ENCODE measurements at regions not wholly inside any gene's neighbourhood (a gene's known extent, or its start where the extent isn't known, plus 50 kb on each side); places are given as distances from the start of the nearest gene placed in this dataset.
"Not testable (repeated sequence)": the region's sequence is repeated elsewhere in the genome, so short reads cannot be mapped to it uniquely, and the experiment has no call there.

DNA sequence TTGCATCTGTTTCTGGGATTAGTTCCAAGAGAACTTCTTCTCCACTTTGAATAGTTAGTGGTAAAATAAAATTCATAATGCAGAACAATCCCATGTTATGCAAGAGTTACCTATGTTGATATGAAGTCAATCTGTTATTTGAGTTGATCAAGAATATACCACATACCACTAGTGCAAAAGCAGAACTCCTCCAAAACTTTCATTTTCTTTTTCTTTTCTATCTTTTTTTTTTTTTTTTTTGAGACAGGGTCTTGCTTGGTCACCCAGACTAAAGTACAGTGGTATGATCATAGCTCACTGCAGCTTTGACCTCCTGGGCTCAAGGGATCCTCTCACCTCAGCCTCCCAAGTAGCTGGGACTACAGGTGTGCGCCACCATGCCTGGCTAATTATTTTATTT lies 78.8 kb upstream of the UMPS start:
- DNase-seq = not testable (repeated sequence)

DNA sequence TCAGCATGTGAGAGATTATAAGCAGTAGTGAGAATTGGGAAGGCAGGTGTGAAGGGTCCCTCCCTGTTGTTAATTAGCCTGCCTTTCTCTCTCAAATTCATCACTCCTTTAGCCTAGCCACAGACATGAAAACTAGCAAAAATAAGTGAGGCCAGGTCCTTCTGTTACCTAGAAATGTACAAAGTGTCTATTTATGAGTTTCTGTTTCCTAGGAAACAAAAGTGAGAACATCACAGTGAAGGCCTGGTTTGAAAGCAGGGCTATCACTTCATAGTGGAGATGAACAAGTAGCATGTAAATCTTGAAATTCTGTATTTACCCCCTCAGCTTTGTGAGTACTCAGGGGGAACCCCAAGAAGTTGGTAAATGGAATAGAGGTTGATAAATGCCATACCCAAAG lies 78.2 kb upstream of the UMPS start:
- no peak for DNase-seq

DNA sequence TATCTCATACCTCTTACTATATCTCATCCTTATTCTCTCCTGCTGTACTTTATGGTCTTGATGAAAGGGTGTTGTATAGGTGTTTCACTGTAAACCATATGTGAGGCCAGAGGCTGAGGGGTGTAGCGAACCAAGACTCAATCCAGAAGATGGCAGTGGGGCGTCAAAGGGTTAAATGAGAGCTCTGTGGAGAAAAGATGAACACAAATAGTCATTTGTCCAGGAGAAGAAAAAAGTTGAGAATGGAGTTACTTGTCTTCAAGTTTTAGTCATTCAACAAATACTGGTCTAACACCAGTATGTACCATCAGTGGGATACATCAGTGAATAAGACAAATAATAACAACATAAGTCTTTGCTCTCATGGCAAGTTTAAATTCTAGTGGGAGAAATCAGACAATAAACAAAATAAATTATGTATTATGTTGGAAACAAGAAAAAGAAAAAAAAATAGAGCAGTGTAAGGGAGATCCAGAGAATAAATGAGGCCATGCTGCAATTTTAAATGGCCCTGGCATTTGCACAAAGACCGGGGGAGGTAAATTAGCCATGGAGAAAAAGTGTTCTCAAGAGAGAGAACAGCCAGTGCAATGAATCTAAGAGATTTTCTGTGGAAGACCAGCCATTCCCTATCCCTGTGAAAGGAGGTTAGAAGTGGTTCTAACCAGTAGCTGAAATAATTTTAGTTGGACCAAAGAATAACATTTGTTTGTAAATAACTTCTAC lies 77.0 kb upstream of the UMPS start:
- DNase-seq = no peak

DNA sequence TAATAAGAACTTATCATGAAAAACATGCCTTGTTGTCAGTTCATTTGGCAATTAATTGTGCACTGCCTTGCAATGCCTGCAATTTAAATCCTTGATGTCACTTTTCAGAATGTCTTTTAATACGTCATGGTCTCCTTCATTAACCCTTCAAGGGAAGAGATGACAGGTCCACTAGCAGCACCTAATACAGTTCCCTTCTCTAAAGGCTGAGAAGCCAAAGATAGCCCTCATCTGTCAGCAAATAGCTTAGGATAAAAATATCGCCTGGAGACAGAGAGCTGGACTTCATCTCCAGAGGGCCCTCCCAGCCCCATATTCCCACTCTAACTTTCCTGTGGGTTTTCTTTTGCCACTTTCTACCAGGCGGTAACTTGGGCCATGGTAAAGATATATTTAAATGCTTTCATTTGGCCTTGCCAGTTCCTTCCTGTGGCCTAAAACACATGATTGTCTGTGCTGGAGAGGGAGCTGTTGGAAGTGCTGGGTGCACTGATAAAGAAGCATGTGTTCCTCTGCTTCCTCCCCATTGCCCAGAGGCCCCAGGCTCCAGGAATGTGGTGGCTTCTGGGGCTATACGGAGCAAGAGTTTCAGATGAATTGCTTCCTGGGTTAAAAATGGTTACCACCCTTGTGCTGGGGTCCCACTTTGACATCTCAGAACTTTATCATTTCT lies 76.3 kb upstream of the UMPS start:
- DNase-seq = no peak

DNA sequence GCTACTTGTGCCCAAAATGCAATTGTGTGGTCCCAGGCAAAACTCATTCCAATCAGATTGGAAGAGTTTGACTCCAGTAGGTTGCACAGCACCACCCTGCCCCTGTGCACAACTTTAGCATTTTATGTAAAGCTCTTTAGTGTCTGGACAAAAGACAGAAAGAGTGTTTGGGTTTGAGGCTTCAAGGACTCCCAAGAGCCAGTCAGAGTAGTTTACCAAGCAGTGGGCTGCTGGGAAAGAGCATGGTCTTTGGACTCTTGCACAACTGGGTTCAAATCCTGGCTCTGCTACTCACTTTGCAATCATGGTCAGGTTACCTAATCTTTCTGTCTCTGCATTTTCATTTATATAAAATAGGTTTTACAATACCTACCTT lies 75.8 kb upstream of the UMPS start:
- no peak for DNase-seq

DNA sequence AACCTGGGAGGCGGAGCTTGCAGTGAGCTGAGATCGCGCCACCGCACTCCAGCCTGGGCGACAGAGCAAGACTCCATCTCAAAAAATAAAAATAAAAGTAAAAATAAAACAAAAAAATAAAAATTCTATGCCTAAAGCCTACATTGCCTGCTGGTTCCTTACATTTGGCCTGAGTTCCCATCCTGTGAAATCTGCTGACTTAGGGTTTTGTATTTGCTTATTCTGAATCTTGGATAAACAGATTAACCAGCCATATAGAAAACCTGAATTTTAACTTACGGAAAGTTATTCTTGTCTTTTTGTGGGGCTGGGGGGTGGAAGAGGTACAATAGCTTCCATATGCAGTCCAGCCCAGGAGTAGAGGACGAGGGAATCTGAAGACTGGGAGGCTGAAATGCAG lies 73.7 kb upstream of the UMPS start:
- DNase-seq = no peak

DNA sequence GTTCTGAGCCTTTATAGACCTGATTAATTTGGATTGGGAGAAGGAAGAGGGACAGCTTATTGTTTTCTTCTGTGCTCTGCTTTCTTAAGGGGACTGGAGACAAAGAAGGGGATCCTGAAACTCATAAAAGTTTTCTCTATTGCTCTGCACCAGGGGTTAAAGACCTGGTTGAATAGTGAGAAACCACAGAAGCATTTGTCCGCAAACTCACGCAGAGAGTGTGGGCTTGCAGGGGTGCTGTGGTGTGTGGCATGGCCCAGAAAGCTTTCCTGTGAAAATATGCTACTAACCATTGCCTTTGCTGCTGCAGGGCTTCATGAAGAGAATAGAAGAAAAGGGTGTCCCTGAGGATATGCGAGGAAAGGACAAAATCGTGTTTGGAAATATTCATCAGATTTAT lies 73.1 kb upstream of the UMPS start:
- no peak for DNase-seq

DNA sequence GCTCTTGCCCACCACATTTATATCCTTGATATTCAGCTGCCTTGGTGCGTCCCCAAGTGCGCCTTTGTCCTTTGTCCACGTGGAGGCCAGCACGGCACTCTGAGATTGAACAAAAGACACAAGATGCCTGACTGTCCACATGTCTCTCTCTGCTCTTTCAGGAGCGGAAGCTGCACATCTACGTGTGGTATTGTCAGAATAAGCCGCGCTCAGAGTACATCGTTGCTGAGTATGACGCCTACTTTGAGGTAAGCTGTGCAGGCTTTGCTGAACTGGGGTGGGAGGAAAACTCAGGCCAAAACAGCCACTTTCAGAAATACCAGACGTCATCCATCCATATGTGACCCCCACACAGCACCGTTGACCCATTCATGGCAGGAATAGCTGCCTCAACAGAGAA lies 72.0 kb upstream of the UMPS start:
- DNase-seq = no peak

DNA sequence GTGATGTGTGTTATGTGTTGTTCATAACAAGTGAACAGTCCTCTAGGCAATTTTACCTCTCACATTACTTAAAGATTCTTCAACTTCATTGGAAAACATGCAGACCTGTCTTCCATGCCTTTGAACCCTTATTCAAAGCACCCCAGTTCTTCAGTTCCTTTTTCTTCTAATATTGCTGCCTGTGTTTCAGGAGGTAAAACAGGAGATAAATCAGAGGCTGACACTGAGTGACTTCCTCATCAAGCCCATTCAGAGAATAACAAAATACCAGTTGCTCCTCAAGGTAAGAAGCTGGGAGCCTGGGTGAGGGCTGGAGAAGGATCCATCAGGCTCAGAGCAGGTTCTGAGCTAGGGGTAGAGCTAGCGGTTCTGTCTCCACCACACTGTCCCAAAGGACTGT lies 71.1 kb upstream of the UMPS start:
- no peak for DNase-seq

DNA sequence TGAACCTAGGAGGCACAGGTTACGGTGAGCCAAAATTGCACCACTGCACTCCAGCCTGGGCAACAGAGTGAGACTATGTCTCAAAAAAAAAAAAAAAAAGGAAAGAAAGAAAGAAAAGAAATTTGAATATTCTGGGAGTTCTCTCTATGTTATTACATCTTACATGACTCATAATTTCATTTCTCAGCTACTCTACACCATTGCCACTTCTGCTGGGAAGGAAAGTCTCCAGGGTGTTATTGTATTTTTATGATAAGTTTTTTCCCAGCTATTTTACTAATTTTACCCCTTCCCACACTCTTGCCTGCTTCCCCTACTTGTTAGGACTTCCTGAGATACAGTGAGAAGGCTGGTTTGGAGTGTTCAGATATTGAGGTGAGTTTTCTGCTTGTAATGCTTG lies 69.7 kb upstream of the UMPS start:
- no peak for DNase-seq

DNA sequence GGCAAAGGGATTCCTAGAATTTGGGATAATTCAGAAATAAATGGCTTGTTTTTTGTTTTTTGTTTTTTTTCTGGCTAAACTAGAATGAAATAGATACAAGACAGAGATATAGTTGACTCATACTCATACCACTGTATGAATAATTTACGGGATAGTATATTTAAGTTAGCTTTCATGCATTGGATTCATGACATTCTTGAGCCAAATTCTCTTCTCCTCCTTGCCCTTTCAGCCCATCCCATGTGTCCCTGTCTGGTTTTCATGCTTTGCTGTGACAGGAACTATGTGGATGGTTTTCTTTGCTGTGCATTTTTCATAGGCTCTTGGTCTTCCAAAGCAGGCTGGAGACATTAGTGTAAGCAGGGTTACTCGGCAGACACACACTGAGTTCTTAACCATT lies 66.6 kb upstream of the UMPS start:
- DNase-seq = no peak

DNA sequence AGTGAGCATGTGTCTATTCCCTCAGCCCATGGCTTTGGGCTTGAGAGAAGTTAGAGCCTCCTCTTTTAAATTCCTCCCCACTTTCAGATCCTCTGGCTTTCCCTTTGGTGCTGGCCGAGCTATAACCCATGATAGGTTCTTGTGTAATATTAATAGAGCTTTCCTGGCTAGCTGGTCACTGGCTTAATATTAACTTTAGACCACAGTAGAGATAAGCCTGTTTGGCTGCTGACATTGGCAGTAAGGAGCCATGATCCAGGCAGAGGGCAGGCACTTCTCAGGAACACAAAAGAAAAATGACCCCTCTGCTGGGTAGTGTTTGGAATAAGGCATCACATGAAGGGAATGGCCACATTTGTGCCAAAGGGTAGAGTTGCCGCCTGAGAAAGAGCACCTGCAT lies 65.4 kb upstream of the UMPS start:
- no peak for DNase-seq

DNA sequence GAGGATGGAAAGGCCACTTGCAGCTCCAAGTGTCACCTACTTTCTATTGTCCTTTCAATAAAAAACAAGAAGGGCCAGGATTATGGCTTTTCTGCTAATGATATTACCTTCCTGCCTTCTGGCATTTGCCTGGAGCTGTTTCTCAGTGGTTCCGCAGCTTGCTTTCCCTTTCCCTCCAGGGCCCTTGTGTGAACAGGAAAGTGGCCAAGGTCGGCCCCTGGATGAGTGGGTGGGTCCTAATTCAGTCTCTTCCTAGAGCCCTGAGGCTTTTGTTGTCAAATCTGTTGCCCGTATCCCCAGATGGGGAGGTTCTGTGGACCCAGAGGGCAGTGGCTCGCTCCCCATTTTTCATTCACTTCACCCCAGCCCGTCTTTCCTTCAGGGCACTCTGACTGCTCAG lies 64.2 kb upstream of the UMPS start:
- DNase-seq = no peak

DNA sequence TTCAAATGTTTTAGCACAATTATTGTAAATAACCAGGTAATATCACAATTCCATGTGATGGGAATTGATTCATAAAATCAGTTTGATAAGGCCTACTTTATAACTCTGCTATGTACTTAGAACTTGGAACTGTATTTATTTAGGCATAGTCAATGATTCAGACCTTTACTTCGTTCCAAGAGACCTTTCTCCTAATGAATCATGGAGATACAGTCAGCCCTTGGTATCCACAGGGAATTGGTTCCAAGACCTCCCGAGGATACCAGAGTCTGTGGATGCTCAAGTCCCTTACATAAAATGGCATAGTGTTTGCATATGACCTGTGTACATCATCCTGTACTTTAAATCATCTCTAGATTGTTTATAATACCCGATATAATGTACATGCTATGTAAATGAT lies 60.8 kb upstream of the UMPS start:
- no peak for DNase-seq

DNA sequence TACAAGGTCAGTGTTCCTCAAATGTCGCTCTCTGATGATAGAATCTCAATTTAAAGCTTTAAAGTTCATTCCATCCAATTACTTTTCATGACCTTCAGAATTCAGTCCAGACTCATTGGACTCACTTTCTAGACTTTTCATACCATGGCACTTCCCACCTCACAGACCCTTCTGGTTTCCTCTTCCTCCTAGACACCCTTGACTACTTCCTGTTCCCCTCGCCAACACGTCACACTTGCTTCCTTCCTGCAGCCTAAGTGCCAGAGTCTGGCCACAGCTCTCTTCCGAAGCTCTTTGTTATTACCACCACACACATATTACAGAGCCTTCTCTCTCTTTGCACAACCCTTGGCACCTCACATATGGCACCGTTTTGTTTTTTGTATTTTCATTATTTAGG lies 59.1 kb upstream of the UMPS start:
- DNase-seq = no peak

DNA sequence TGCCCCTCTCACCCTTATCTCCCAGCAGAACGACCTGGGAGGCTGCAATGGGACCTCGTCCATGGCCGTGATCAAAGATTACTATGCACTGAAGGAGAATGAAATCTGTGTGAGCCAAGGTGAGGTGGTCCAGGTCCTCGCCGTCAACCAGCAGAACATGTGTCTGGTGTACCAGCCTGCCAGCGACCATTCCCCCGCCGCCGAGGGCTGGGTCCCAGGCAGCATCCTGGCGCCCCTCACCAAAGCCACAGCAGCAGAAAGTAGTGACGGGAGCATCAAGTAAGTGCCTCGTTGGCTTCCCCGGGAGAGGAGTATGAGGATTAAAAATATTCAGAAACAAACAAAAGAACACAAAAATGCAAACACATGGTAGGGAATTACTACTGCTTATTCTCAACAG lies 55.9 kb upstream of the UMPS start:
- DNase-seq = no peak

DNA sequence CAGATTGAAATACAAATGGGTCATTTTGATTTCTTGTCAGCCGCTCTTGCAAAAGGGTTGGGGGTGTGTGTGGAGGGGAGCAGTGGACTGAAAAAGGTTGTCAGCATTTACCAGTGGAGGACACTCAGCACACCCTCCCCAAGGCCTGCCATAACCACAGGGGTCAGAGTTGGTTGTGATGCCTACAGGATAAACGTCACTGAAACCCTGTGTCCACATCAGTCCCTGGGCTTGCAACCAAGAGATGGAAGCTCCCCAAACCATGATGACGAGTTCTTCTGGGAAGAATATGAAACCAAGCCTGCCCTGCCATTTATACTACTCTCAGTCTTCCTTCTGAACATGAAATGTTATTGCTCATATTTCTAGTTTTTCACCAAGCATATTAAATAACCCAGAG lies 54.0 kb upstream of the UMPS start:
- DNase-seq = no peak

DNA sequence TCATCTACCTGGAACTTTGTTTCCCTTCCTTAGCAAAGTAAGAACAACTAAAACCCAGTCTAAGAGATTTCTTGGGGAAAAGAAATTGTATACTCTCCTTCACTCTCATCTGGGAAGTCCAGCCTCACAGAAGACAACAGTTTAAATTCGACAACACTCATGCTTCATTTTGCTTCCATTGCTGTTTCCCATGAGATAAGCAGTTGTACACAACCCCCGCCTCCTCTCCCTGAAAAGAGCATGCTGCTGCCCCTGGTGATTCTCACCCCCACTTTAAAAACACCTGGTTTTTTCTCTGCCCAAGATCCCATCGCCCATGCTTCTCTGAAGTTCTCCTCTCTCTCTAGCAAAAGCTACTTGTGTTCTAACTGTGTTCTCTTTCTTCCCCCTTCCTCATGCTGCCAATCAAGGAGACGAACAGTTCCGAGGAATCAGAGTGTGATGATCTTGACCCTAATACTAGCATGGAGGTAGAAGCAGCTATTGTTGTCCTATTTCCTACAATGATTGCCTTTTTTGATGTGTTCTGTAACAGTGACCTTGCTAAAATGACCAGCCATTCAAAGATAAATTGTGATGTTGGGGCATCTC lies 51.1 kb upstream of the UMPS start:
- DNase-seq = no peak

Data from NCI-H2029 treated with DMSO at 0.1 percent for 48 hours (cell line).